Transverse colon (tissue), 4 donors: ENCODE measurements at regions not wholly inside any gene's neighbourhood (a gene's known extent, or its start where the extent isn't known, plus 50 kb on each side); places are given as distances from the start of the nearest gene placed in this dataset.

ENCODE experiments used
- DNase-seq: peaks from one replicate; pipeline ENCODE4 v3.0.0-alpha.2; 2019
- H3K27ac ChIP-seq, 4 donors: fragments of 200-600 bp; sonication (generic); 2 replicates each; pipeline ENCODE4 v1.5.1; 2016 to 2018; ENCODE audit warnings: inconsistent platforms in 4 of 4
- H3K27me3 ChIP-seq: fragments of 200-600 bp; sonication (generic); 2 replicates; pipeline ENCODE4 v1.5.1; 2017; ENCODE audit warnings: inconsistent platforms
- H3K36me3 ChIP-seq, 4 donors: fragments of 200-600 bp; sonication (generic); 2 replicates each; pipeline ENCODE4 v1.5.1; 2017 to 2019; ENCODE audit warnings: inconsistent platforms in 4 of 4
- H3K4me1 ChIP-seq, 4 donors: fragments of 200-600 bp; sonication (generic); 2 replicates each; pipeline ENCODE4 v1.5.1; 2017 to 2020; ENCODE audit warnings: inconsistent platforms in 4 of 4
- H3K4me3 ChIP-seq, 4 donors: fragments of 200-600 bp; sonication (generic); 1 replicate in 1 of 4; 2 replicates in 3 of 4; pipeline versions ENCODE4 v1.5.1 to v1.6.1; 2017 to 2019; ENCODE audit warnings: inconsistent platforms in 4 of 4
- H3K9me3 ChIP-seq, 2 donors: fragments of 200-600 bp; sonication (generic); 2 replicates each; pipeline ENCODE4 v1.5.1; 2017 to 2019; ENCODE audit warnings: inconsistent platforms in 2 of 2
- CTCF ChIP-seq, 5 experiments: fragments of 200-600 bp in 3 of 5; fragments of 450-650 bp in 2 of 5; sonication (generic) in 3 of 5; IDR thresholded peaks; 1 replicate in 2 of 5; 2 replicates in 3 of 5; pipeline ENCODE4 v1.5.1; 2016 to 2017; ENCODE audit warnings: antibody characterized with exemption in 5 of 5, inconsistent platforms in 3 of 5, mild to moderate bottlenecking in 2 of 5, moderate library complexity in 1 of 5
- EP300 ChIP-seq: sonication (generic); formaldehyde crosslinking; IDR thresholded peaks from one replicate; pipeline ENCODE4 v1.6.1; 2017; ENCODE audit warnings: antibody characterized with exemption, low read depth
- POLR2A ChIP-seq: fragments of 450-650 bp; IDR thresholded peaks from one replicate; pipeline ENCODE4 v1.6.1; 2016; ENCODE audit warnings: antibody characterized with exemption, mild to moderate bottlenecking, moderate library complexity
- POLR2AphosphoS5 ChIP-seq, 3 donors: sonication (generic); formaldehyde crosslinking; IDR thresholded peaks; one replicate each; pipeline ENCODE4 v1.6.1; 2016; ENCODE audit warnings: antibody characterized with exemption in 3 of 3
- WGBS, 2 donors: methylation state at CpG; one replicate each; pipeline ENCODE4 v1.1.5; 2018; ENCODE audit warnings: low coverage in 1 of 2; 5-methylcytosine and 5-hydroxymethylcytosine counted together
- in situ Hi-C, 4 donors: fragments of 200-750 bp; cut with MboI; loops; one replicate each; pipeline versions ENCODE4 v1.15.0 to v1.15.1; 2017; ENCODE audit warnings: low sequenced_read_pairs in 3 of 4, low pct_ligation_motif_present in 1 of 4, low pct_unique_long_range_greater_than_20kb in 1 of 4
- intact Hi-C: fragments of 100-400 bp; cut with DNase I; formaldehyde crosslinking; loops from one replicate; pipeline ENCODE4 v1.15.1; 2023; ENCODE audit warnings: low total_unique reads

- H3K4me1 ChIP-seq: no peaks in the 10 kb centered on the region
- no peaks in the 10 kb centered on the region for H3K36me3 ChIP-seq
- H3K9me3 ChIP-seq: no peaks in the 10 kb centered on the region
- no peak for TF ChIP-seq CTCF (IDR thresholded peaks at IDR 0.05)
- TF ChIP-seq POLR2A: no peak
- TF ChIP-seq POLR2AphosphoS5 (IDR thresholded peaks at IDR 0.05): no peak
- no peak for TF ChIP-seq EP300
- intact Hi-C loops (no loop called here), in situ Hi-C loops (no loop called here)
- whole genome bisulfite sequencing, 2 donors: 81 to 91% methylated on average over 2 of the region's 2 CpGs
- no peaks in the 10 kb centered on the region for H3K27me3 ChIP-seq
- DNase-seq: no peak
- no peak overlapping the region for H3K4me3 ChIP-seq
- no peak overlapping the region for H3K27ac ChIP-seq
Measured at GRCh38 chr4:71841336-71841735, 57.5 kb upstream of the GC start.

- in situ Hi-C loops (no loop called here), intact Hi-C loops (no loop called here)
- Histone ChIP-seq H3K4me3 (no peak overlapping the region), H3K4me1 (no peaks in the 10 kb centered on the region), H3K36me3 (no peaks in the 10 kb centered on the region), H3K9me3 (no peaks in the 10 kb centered on the region), H3K27me3 (no peaks in the 10 kb centered on the region), H3K27ac (no peak overlapping the region)
- TF ChIP-seq POLR2A: no peak
- no peak for TF ChIP-seq POLR2AphosphoS5 (IDR thresholded peaks at IDR 0.05)
- TF ChIP-seq EP300: no peak
- TF ChIP-seq CTCF (IDR thresholded peaks at IDR 0.05): no peak
- WGBS, 2 donors: 67% methylated on average over 1 of the region's 1 CpG; no CpG with 5 or more reads in 1 of the 2 donors
- no peak for DNase-seq
Measured at GRCh38 chr4:71847300-71847699, 63.4 kb upstream of the GC start.

GRCh38 chr4:71855944-71856343 is 72.1 kb upstream of the GC start:
- DNase-seq: no peak
- H3K27ac ChIP-seq: no peak overlapping the region
- no peak overlapping the region for H3K4me3 ChIP-seq
- in situ Hi-C loops: no loop called here
- TF ChIP-seq CTCF (IDR thresholded peaks at IDR 0.05): no peak
- TF ChIP-seq EP300: no peak
- TF ChIP-seq POLR2AphosphoS5 (IDR thresholded peaks at IDR 0.05): no peak
- no peak for TF ChIP-seq POLR2A
- H3K27me3 ChIP-seq: no peaks in the 10 kb centered on the region
- WGBS, 2 donors: 43% methylated on average over 1 of the region's 1 CpG; no CpG with 5 or more reads in 1 of the 2 donors
- H3K4me1 ChIP-seq: no peaks in the 10 kb centered on the region
- intact Hi-C loops: no loop called here
- peaks cover 0 to 5% of the 10 kb centered on the region in 2 donors for H3K9me3 ChIP-seq
- no peaks in the 10 kb centered on the region for H3K36me3 ChIP-seq

- intact Hi-C loops (no loop called here), in situ Hi-C loops (no loop called here)
- no peak for DNase-seq
- Histone ChIP-seq H3K9me3 (peaks cover 0 to 11% of the 10 kb centered on the region in 2 donors), H3K4me1 (no peaks in the 10 kb centered on the region), H3K36me3 (no peaks in the 10 kb centered on the region), H3K4me3 (no peak overlapping the region), H3K27ac (no peak overlapping the region), H3K27me3 (no peaks in the 10 kb centered on the region)
- 36 to 48% methylated on average over 9 of the region's 9 CpGs for WGBS, 2 donors
- TF ChIP-seq POLR2A (no peak), POLR2AphosphoS5 (IDR thresholded peaks at IDR 0.05) (no peak), CTCF (IDR thresholded peaks at IDR 0.05) (no peak), EP300 (no peak)
Measured at GRCh38 chr4:71857713-71858451, 74.0 kb upstream of the GC start.
